Mucosa of descending colon (tissue), 3 donors: ENCODE measurements at regions not wholly inside any gene's neighbourhood (a gene's known extent, or its start where the extent isn't known, plus 50 kb on each side); places are given as distances from the start of the nearest gene placed in this dataset.

ENCODE experiments used
- ATAC-seq: fragments of 200-7000 bp; cut with Tn5 transposase; one replicate; pipeline ENCODE4 v1.9.1; 2020; ENCODE audit warnings: mild to moderate bottlenecking, moderate library complexity
- DNase-seq, 3 donors: peaks; one replicate each; pipeline ENCODE4 v3.0.0-alpha.2; 2020
- H3K36me3 ChIP-seq: fragments of 200-600 bp; one replicate; pipeline ENCODE4 v1.8.0; 2021; ENCODE audit warnings: low read depth, mild to moderate bottlenecking
- H3K4me1 ChIP-seq: fragments of 200-600 bp; one replicate; pipeline ENCODE4 v1.8.0; 2021; ENCODE audit warnings: low read depth, mild to moderate bottlenecking
- H3K4me3 ChIP-seq: fragments of 200-600 bp; one replicate; pipeline ENCODE4 v1.8.0; 2021; ENCODE audit warnings: mild to moderate bottlenecking
- H3K9me3 ChIP-seq: fragments of 200-600 bp; one replicate; pipeline ENCODE4 v1.8.0; 2021; ENCODE audit warnings: mild to moderate bottlenecking
- intact Hi-C, 2 donors: fragments of 100-400 bp; cut with DNase I in 1 of 2; cut with micrococcal nuclease in 1 of 2; formaldehyde crosslinking; loops; one replicate each; pipeline versions ENCODE4 v1.11.0 to v1.11.1; 2022; cut with DNase I, micrococcal nuclease
- TF ChIP-seq, protein P1 (sequence below): fragments of 200-600 bp; IDR thresholded peaks from one replicate; pipeline ENCODE4 v1.8.0; 2022; ENCODE audit warnings: antibody characterized with exemption, mild to moderate bottlenecking
- donor health status: DM: no; HTN: no; CAD: no; lungs with moderate emphysema.
- donor health status: DM: no; HTN: no; CAD: no.
- donor health status: DM: no; HTN: yes; CAD: no.

DNA sequence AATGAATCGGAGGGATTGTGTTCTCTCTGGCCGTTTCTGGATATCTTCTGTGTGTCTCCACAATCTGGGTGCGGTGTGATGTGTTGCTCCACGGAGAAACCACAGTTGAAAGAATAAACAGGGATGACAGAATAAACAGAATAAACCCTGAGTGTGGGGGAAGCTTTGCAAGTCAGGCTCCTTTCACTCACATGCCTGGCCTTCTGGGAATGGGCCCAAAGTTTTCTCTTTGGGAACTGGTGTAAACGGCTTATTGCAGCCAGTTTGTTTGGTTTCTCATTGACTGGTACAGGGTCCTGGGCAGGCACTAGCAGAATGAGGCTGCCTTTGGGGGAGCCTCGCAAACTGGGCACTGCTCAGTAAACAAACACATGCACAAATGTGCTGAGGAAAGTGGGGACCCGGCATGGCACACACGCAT is 324.7 kb downstream of the DLEU7 start:
- ATAC-seq: peak; percentile 8
- DNase-seq: no peak
- TF ChIP-seq, protein P1, sequence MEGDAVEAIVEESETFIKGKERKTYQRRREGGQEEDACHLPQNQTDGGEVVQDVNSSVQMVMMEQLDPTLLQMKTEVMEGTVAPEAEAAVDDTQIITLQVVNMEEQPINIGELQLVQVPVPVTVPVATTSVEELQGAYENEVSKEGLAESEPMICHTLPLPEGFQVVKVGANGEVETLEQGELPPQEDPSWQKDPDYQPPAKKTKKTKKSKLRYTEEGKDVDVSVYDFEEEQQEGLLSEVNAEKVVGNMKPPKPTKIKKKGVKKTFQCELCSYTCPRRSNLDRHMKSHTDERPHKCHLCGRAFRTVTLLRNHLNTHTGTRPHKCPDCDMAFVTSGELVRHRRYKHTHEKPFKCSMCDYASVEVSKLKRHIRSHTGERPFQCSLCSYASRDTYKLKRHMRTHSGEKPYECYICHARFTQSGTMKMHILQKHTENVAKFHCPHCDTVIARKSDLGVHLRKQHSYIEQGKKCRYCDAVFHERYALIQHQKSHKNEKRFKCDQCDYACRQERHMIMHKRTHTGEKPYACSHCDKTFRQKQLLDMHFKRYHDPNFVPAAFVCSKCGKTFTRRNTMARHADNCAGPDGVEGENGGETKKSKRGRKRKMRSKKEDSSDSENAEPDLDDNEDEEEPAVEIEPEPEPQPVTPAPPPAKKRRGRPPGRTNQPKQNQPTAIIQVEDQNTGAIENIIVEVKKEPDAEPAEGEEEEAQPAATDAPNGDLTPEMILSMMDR: no peak

DNA sequence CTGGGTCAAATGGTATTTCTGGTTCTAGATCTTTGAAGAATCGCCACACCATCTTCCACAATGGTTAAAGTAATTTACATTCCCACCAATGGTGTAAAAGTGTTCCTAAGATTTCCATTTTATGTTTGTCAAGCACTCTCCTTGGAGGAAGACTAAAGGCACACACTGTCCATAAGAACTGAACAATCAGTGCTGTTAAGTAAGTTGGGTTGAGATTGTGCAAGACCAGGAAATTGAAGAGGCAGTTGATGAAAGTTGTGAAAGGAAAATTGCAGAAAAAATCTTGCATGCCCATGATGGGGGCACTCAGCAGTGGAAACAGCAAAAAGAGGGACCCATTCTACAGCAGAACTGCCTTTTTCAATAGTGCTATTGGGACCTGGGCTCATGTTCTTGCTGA is 323.6 kb downstream of the DLEU7 start:
- DNase-seq (no peak), ATAC-seq (peak; percentile 35)
- Histone ChIP-seq H3K36me3 (no peaks in the 10 kb centered on the region), H3K4me3 (no peak overlapping the region), H3K4me1 (peaks cover 14% of the 10 kb centered on the region), H3K9me3 (no peaks in the 10 kb centered on the region)
- intact Hi-C loops: no loop called here
- TF ChIP-seq, protein P1: no peak

More for the DNA sequence above, 324.7 kb downstream of the DLEU7 start:
- H3K4me3 ChIP-seq: no peak overlapping the region
- H3K36me3 ChIP-seq: no peaks in the 10 kb centered on the region
- intact Hi-C loops: no loop called here
- H3K4me1 ChIP-seq: peaks cover 23% of the 10 kb centered on the region
- H3K9me3 ChIP-seq: no peaks in the 10 kb centered on the region

DNA sequence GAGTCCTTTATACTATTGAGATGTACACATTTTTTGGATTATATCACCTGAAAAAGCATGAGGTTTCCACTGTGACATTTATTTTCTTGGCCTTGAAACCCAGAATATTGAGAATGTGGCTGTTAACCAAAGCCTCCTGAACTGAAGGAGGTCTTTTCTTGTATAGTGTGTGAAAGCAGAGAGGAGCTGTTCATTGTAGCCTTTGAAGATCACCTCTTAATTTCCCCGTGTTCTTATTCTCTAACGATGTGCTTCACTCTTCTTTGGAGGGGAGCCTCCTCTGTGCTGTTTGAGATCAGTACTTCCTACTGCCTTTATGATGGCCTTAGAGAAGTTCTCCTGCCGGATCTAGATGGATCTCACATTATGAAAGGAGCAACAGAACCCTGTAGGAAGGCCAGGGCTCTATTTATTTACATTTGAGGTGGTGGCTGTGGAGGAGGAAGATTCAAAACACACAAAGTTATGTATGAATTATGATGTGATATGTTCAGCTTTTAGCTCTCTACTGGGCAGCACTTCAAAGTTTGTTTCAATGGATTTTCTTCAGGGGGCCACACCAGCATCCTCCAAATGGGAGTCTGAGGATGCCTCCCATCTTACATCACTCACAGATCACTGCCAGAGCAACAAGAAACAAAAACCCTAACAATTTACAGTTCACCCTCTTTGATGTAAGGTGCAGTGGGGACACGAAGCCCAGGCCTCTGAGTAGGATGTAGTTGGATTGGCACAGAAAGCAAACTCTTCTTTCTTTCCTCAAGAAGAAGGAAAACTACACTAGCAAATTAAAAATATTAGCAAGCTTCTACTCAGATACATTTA is 322.3 kb downstream of the DLEU7 start:
- H3K4me3 ChIP-seq: no peak overlapping the region

DNA sequence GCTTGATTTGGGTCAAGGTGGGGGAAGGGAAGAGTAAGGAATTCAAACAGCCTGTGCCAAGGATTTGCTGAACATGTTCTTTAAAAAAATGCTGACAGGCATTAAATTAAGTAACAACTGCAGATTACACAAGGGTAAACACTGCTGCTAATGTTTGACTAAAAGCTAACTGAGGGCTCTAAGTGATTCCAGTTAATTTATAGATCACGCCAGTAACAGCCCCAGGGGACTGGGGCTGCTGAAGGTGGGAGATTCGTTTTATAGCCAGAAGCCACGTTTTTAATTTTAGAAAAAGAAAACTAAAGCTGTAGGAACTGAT is 321.7 kb downstream of the DLEU7 start:
- H3K4me1 ChIP-seq: peaks cover 15% of the 10 kb centered on the region
- no peaks in the 10 kb centered on the region for H3K36me3 ChIP-seq
- intact Hi-C loops: no loop called here
- TF ChIP-seq, protein P1: no peak
- ATAC-seq (peak; percentile 39), DNase-seq (no peak)
- H3K4me3 ChIP-seq: no peak overlapping the region
- H3K9me3 ChIP-seq: no peaks in the 10 kb centered on the region

More for the DNA sequence above, 322.3 kb downstream of the DLEU7 start:
- TF ChIP-seq, protein P1: no peak
- intact Hi-C loops: no loop called here
- DNase-seq (no peak), ATAC-seq (peak; percentile 52)
- Histone ChIP-seq H3K4me1 (peaks cover 14% of the 10 kb centered on the region), H3K9me3 (no peaks in the 10 kb centered on the region), H3K36me3 (no peaks in the 10 kb centered on the region)

DNA sequence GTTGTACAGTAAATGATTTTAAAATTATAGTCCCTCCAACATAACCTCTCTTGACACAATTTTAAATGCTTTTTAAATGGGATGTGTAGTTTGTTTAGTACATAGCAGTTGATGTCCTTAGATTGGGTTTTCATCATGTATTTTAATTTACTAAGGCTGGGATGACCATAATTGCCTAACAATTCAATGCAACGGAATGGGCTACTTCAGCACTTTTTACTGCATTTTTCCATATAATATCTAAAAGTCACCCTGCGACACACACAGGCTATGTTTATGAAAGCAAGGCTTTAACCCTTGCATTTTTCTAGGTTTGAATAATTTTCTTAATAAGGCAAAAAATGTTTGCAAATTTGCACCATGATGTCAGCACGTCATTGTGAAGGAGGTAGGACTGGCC is 321.0 kb downstream of the DLEU7 start:
- H3K9me3 ChIP-seq: no peaks in the 10 kb centered on the region
- TF ChIP-seq, protein P1: no peak

More for the DNA sequence above, 321.0 kb downstream of the DLEU7 start:
- DNase-seq (no peak), ATAC-seq (no peak)
- intact Hi-C loops: no loop called here
- H3K4me3 ChIP-seq: no peak overlapping the region
- peaks cover 22% of the 10 kb centered on the region for H3K4me1 ChIP-seq
- H3K36me3 ChIP-seq: no peaks in the 10 kb centered on the region
